ENCODE measurements at regions not wholly inside any gene's neighbourhood (a gene's known extent, or its start where the extent isn't known, plus 50 kb on each side); places are given as distances from the start of the nearest gene placed in this dataset.
"Not testable (repeated sequence)": the region's sequence is repeated elsewhere in the genome, so short reads cannot be mapped to it uniquely, and the experiment has no call there.

GRCh38 chr5:125487231-125487630, 740.8 kb upstream of the ZNF608 start:
- Histone ChIP-seq H3K27me3 (ENCODE audit: control insufficient read depth in 1 of 2, insufficient read depth in 2 of 2, low read length in 2 of 2) (no peaks in the 10 kb centered on the region), H4K20me1 (ENCODE audit: insufficient read depth, low read length) (no peaks in the 10 kb centered on the region), H2AFZ (ENCODE audit: low read length) (no peak overlapping the region), H3K27ac (ENCODE audit: extremely low read length, insufficient read depth, low read length) (no peak overlapping the region), H3K4me3 (replicated peaks in 1 of 3; ENCODE audit: insufficient read depth in 1 of 3, low read depth in 2 of 3, low read length in 3 of 3) (no peak overlapping the region), H3K36me3 (replicated peaks in 1 of 2; ENCODE audit: control insufficient read depth in 1 of 2, insufficient read depth in 2 of 2, low read length in 2 of 2) (no peaks in the 10 kb centered on the region), H3K9ac (ENCODE audit: insufficient read depth, low read depth, low read length) (no peak overlapping the region), H3K4me1 (ENCODE audit: insufficient read depth, low read length) (no peaks in the 10 kb centered on the region), H3K4me2 (ENCODE audit: low read depth, low read length) (no peak overlapping the region), H3K9me3 (ENCODE audit: low read length) (peaks cover 4% of the 10 kb centered on the region; the same call in 1 of the 2 replicates), H3K79me2 (ENCODE audit: insufficient read depth, low read length) (no peaks in the 10 kb centered on the region)
- no peak for DNase-seq (ENCODE audit: low spot score)
- POLR2A ChIA-PET = no interaction called here
- ATAC-seq = no peak
- no TSS peak for BruUV-seq (replicated peaks)
- no peak for FAIRE-seq
- TF ChIP-seq ZNF282 (IDR thresholded peaks at IDR 0.05; ENCODE audit: partially characterized antibody) = no peak
- no peak for TF ChIP-seq MEIS2 (CRISPR knock-in tag; IDR thresholded peaks at IDR 0.05)
- no peak for TF ChIP-seq FUBP1 (CRISPR knock-in tag; IDR thresholded peaks at IDR 0.05; ENCODE audit: borderline replicate concordance)
- TF ChIP-seq CSRNP2 (CRISPR knock-in tag; conservative IDR thresholded peaks at IDR 0.05; ENCODE audit: low read depth) = no peak
- TF ChIP-seq MYNN (CRISPR knock-in tag; IDR thresholded peaks at IDR 0.05; ENCODE audit: low read depth) = no peak
- no peak for TF ChIP-seq NAIF1 (CRISPR knock-in tag; IDR thresholded peaks at IDR 0.05; ENCODE audit: borderline replicate concordance)
- TF ChIP-seq ZKSCAN1 (IDR thresholded peaks at IDR 0.05; ENCODE audit: low read length) = no peak
- TF ChIP-seq HIC2 (CRISPR knock-in tag; IDR thresholded peaks at IDR 0.05; ENCODE audit: low read depth) = no peak
- TF ChIP-seq CENPBD1 (CRISPR knock-in tag; IDR thresholded peaks at IDR 0.05; ENCODE audit: borderline replicate concordance, low read depth) = no peak
- no peak for TF ChIP-seq POLR2AphosphoS5 (IDR thresholded peaks at IDR 0.05; ENCODE audit: low read depth, low read length)
- intact Hi-C loops (cut with micrococcal nuclease; ENCODE audit: unreplicated experiment) (no loop called here), in situ Hi-C loops (cut with HindIII; ENCODE audit: extremely low pct_ligation_motif_present, low pct_unique_long_range_greater_than_20kb) (no loop called here)
- 35% methylated on average over 3 of the region's 3 CpGs for WGBS (ENCODE audit: low lambda C conversion rate)
- CTCF ChIA-PET (ENCODE audit: low intra/inter-chr PET ratio, low total read pairs) = no interaction called here

- POLR2A ChIA-PET; H2AFZ ChIP-seq (ENCODE audit: low read length); H3K4me2 ChIP-seq (ENCODE audit: low read depth, low read length); intact Hi-C loops (cut with micrococcal nuclease; ENCODE audit: unreplicated experiment); DNase-seq (ENCODE audit: low spot score); BruUV-seq (replicated peaks); ATAC-seq; CTCF ChIA-PET (ENCODE audit: low intra/inter-chr PET ratio, low total read pairs); H3K9me3 ChIP-seq (ENCODE audit: low read length); H3K79me2 ChIP-seq (ENCODE audit: insufficient read depth, low read length); H3K27me3 ChIP-seq (ENCODE audit: control insufficient read depth in 1 of 2, insufficient read depth in 2 of 2, low read length in 2 of 2); FAIRE-seq; H3K36me3 ChIP-seq (replicated peaks in 1 of 2; ENCODE audit: control insufficient read depth in 1 of 2, insufficient read depth in 2 of 2, low read length in 2 of 2); H4K20me1 ChIP-seq (ENCODE audit: insufficient read depth, low read length); in situ Hi-C loops (cut with HindIII; ENCODE audit: extremely low pct_ligation_motif_present, low pct_unique_long_range_greater_than_20kb); H3K4me3 ChIP-seq (replicated peaks in 1 of 3; ENCODE audit: insufficient read depth in 1 of 3, low read depth in 2 of 3, low read length in 3 of 3); H3K9ac ChIP-seq (ENCODE audit: insufficient read depth, low read depth, low read length); H3K4me1 ChIP-seq (ENCODE audit: insufficient read depth, low read length); H3K27ac ChIP-seq (ENCODE audit: extremely low read length, insufficient read depth, low read length): not testable (repeated sequence)
- 1% methylated on average over 4 of the region's 4 CpGs for WGBS (ENCODE audit: low lambda C conversion rate)
Observed at GRCh38 chr5:125487652-125488051, 741.2 kb upstream of the ZNF608 start.

Data from HepG2 (cell line).